ENCODE measurements at regions not wholly inside any gene's neighbourhood (a gene's known extent, or its start where the extent isn't known, plus 50 kb on each side); places are given as distances from the start of the nearest gene placed in this dataset.

- H2BK120ac ChIP-seq (ENCODE audit: low read depth, low read length): no peak overlapping the region
- H2BK5ac ChIP-seq (ENCODE audit: low read length): no peak overlapping the region
- H3K4me1 ChIP-seq (ENCODE audit: control insufficient read depth in 2 of 2, insufficient read depth in 1 of 2, low read depth in 1 of 2, low read length in 2 of 2): no peaks in the 10 kb centered on the region
- H3K18ac ChIP-seq (ENCODE audit: low read length): no peak overlapping the region
- no peak overlapping the region for H3K9ac ChIP-seq (ENCODE audit: low read depth, low read length, poor library complexity)
- no peak overlapping the region for H3K4ac ChIP-seq (ENCODE audit: low read length)
- H2AK5ac ChIP-seq (ENCODE audit: low read depth, low read length): no peak overlapping the region
- no CpG with 5 or more reads among the region's 2 CpGs for WGBS, 2 donors (ENCODE audit: extremely low coverage in 2 of 2, insufficient read length in 2 of 2, insufficient replicate concordance in 1 of 2)
- no peak overlapping the region for H2AFZ ChIP-seq (ENCODE audit: low read length)
- no peak overlapping the region for H3K14ac ChIP-seq (ENCODE audit: low read length)
- H3K27ac ChIP-seq (replicated peaks; ENCODE audit: low read length): no peak overlapping the region
- no peaks in the 10 kb centered on the region for H3K36me3 ChIP-seq (replicated peaks in 1 of 2; ENCODE audit: control insufficient read depth in 2 of 2, insufficient read depth in 2 of 2, low read length in 2 of 2)
- no peak overlapping the region for H2BK15ac ChIP-seq (ENCODE audit: low read length)
- no peak overlapping the region for H3K4me2 ChIP-seq (ENCODE audit: insufficient read depth, low read length, poor library complexity, severe bottlenecking)
- H4K8ac ChIP-seq (ENCODE audit: low read depth, low read length): no peak overlapping the region
- H4K91ac ChIP-seq (ENCODE audit: low read depth, low read length, poor library complexity): no peak overlapping the region
- H3K79me1 ChIP-seq (ENCODE audit: low read depth, low read length): no peaks in the 10 kb centered on the region
- H3K27me3 ChIP-seq (ENCODE audit: control insufficient read depth in 3 of 3, insufficient read depth in 3 of 3, low read depth in 1 of 3, low read length in 3 of 3): no peaks in the 10 kb centered on the region
- H3K23ac ChIP-seq (ENCODE audit: low read depth, low read length, poor library complexity): no peak overlapping the region
- H3K9me3 ChIP-seq (replicated peaks in 1 of 2; ENCODE audit: control insufficient read depth in 2 of 2, insufficient read depth in 1 of 2, low read depth in 1 of 2, low read length in 2 of 2): no peaks in the 10 kb centered on the region
- no peak overlapping the region for H3K4me3 ChIP-seq (ENCODE audit: low read length in 2 of 2)
- no peak overlapping the region for H2BK12ac ChIP-seq (ENCODE audit: low read length)
- DNase-seq (ENCODE audit: low spot score): no peak
These were observed 228.8 kb downstream of the NSUN3 start for GRCh38 chr3:94291686-94292085.

- no peak overlapping the region for H4K91ac ChIP-seq (ENCODE audit: low read depth, low read length, poor library complexity)
- no peak overlapping the region for H4K8ac ChIP-seq (ENCODE audit: low read depth, low read length)
- no peak overlapping the region for H2BK5ac ChIP-seq (ENCODE audit: low read length)
- H2AK5ac ChIP-seq (ENCODE audit: low read depth, low read length): no peak overlapping the region
- no peaks in the 10 kb centered on the region for H3K4me1 ChIP-seq (ENCODE audit: control insufficient read depth in 2 of 2, insufficient read depth in 1 of 2, low read depth in 1 of 2, low read length in 2 of 2)
- H2BK120ac ChIP-seq (ENCODE audit: low read depth, low read length): no peak overlapping the region
- no peak overlapping the region for H3K18ac ChIP-seq (ENCODE audit: low read length)
- no peak overlapping the region for H2BK15ac ChIP-seq (ENCODE audit: low read length)
- no peak overlapping the region for H3K9ac ChIP-seq (ENCODE audit: low read depth, low read length, poor library complexity)
- no peak overlapping the region for H3K4me2 ChIP-seq (ENCODE audit: insufficient read depth, low read length, poor library complexity, severe bottlenecking)
- H2BK12ac ChIP-seq (ENCODE audit: low read length): no peak overlapping the region
- no peaks in the 10 kb centered on the region for H3K79me1 ChIP-seq (ENCODE audit: low read depth, low read length)
- H3K9me3 ChIP-seq (replicated peaks in 1 of 2; ENCODE audit: control insufficient read depth in 2 of 2, insufficient read depth in 1 of 2, low read depth in 1 of 2, low read length in 2 of 2): no peaks in the 10 kb centered on the region
- no peak overlapping the region for H3K27ac ChIP-seq (replicated peaks; ENCODE audit: low read length)
- no peak overlapping the region for H3K14ac ChIP-seq (ENCODE audit: low read length)
- no peak overlapping the region for H3K4me3 ChIP-seq (ENCODE audit: low read length in 2 of 2)
- H3K27me3 ChIP-seq (ENCODE audit: control insufficient read depth in 3 of 3, insufficient read depth in 3 of 3, low read depth in 1 of 3, low read length in 3 of 3): no peaks in the 10 kb centered on the region
- DNase-seq (ENCODE audit: low spot score): no peak
- H2AFZ ChIP-seq (ENCODE audit: low read length): no peak overlapping the region
- no peaks in the 10 kb centered on the region for H3K36me3 ChIP-seq (replicated peaks in 1 of 2; ENCODE audit: control insufficient read depth in 2 of 2, insufficient read depth in 2 of 2, low read length in 2 of 2)
- H3K23ac ChIP-seq (ENCODE audit: low read depth, low read length, poor library complexity): no peak overlapping the region
- H3K4ac ChIP-seq (ENCODE audit: low read length): no peak overlapping the region
These were observed 229.3 kb downstream of the NSUN3 start for GRCh38 chr3:94292151-94292550.

- Histone ChIP-seq H4K8ac (ENCODE audit: low read depth, low read length) (no peak overlapping the region), H3K36me3 (replicated peaks in 1 of 2; ENCODE audit: control insufficient read depth in 2 of 2, insufficient read depth in 2 of 2, low read length in 2 of 2) (no peaks in the 10 kb centered on the region), H3K18ac (ENCODE audit: low read length) (no peak overlapping the region), H3K27me3 (ENCODE audit: control insufficient read depth in 3 of 3, insufficient read depth in 3 of 3, low read depth in 1 of 3, low read length in 3 of 3) (no peaks in the 10 kb centered on the region), H3K4ac (ENCODE audit: low read length) (no peak overlapping the region), H3K4me1 (ENCODE audit: control insufficient read depth in 2 of 2, insufficient read depth in 1 of 2, low read depth in 1 of 2, low read length in 2 of 2) (no peaks in the 10 kb centered on the region), H3K79me1 (ENCODE audit: low read depth, low read length) (no peaks in the 10 kb centered on the region), H3K27ac (replicated peaks; ENCODE audit: low read length) (no peak overlapping the region), H2AK5ac (ENCODE audit: low read depth, low read length) (no peak overlapping the region), H2BK12ac (ENCODE audit: low read length) (no peak overlapping the region), H3K9me3 (replicated peaks in 1 of 2; ENCODE audit: control insufficient read depth in 2 of 2, insufficient read depth in 1 of 2, low read depth in 1 of 2, low read length in 2 of 2) (no peaks in the 10 kb centered on the region), H2BK5ac (ENCODE audit: low read length) (no peak overlapping the region), H3K9ac (ENCODE audit: low read depth, low read length, poor library complexity) (no peak overlapping the region), H3K14ac (ENCODE audit: low read length) (no peak overlapping the region), H2BK15ac (ENCODE audit: low read length) (no peak overlapping the region), H3K4me3 (ENCODE audit: low read length in 2 of 2) (no peak overlapping the region), H2BK120ac (ENCODE audit: low read depth, low read length) (no peak overlapping the region), H2AFZ (ENCODE audit: low read length) (no peak overlapping the region), H4K91ac (ENCODE audit: low read depth, low read length, poor library complexity) (no peak overlapping the region), H3K23ac (ENCODE audit: low read depth, low read length, poor library complexity) (no peak overlapping the region), H3K4me2 (ENCODE audit: insufficient read depth, low read length, poor library complexity, severe bottlenecking) (no peak overlapping the region)
- DNase-seq (ENCODE audit: low spot score): no peak
These were observed 230.9 kb downstream of the NSUN3 start for GRCh38 chr3:94293793-94294195.

- Histone ChIP-seq H3K4ac (ENCODE audit: low read length) (no peak overlapping the region), H4K91ac (ENCODE audit: low read depth, low read length, poor library complexity) (no peak overlapping the region), H2BK5ac (ENCODE audit: low read length) (no peak overlapping the region), H3K4me2 (ENCODE audit: insufficient read depth, low read length, poor library complexity, severe bottlenecking) (no peak overlapping the region), H2BK120ac (ENCODE audit: low read depth, low read length) (no peak overlapping the region), H3K4me1 (ENCODE audit: control insufficient read depth in 2 of 2, insufficient read depth in 1 of 2, low read depth in 1 of 2, low read length in 2 of 2) (no peaks in the 10 kb centered on the region), H3K27ac (replicated peaks; ENCODE audit: low read length) (no peak overlapping the region), H2AK5ac (ENCODE audit: low read depth, low read length) (no peak overlapping the region), H3K9me3 (replicated peaks in 1 of 2; ENCODE audit: control insufficient read depth in 2 of 2, insufficient read depth in 1 of 2, low read depth in 1 of 2, low read length in 2 of 2) (no peaks in the 10 kb centered on the region), H2BK12ac (ENCODE audit: low read length) (no peak overlapping the region), H4K8ac (ENCODE audit: low read depth, low read length) (no peak overlapping the region), H2BK15ac (ENCODE audit: low read length) (no peak overlapping the region), H3K14ac (ENCODE audit: low read length) (no peak overlapping the region), H3K27me3 (ENCODE audit: control insufficient read depth in 3 of 3, insufficient read depth in 3 of 3, low read depth in 1 of 3, low read length in 3 of 3) (no peaks in the 10 kb centered on the region), H3K4me3 (ENCODE audit: low read length in 2 of 2) (no peak overlapping the region), H3K23ac (ENCODE audit: low read depth, low read length, poor library complexity) (no peak overlapping the region), H2AFZ (ENCODE audit: low read length) (no peak overlapping the region), H3K9ac (ENCODE audit: low read depth, low read length, poor library complexity) (no peak overlapping the region), H3K18ac (ENCODE audit: low read length) (no peak overlapping the region), H3K79me1 (ENCODE audit: low read depth, low read length) (no peaks in the 10 kb centered on the region), H3K36me3 (replicated peaks in 1 of 2; ENCODE audit: control insufficient read depth in 2 of 2, insufficient read depth in 2 of 2, low read length in 2 of 2) (no peaks in the 10 kb centered on the region)
- DNase-seq (ENCODE audit: low spot score): no peak
- WGBS, 2 donors (ENCODE audit: extremely low coverage in 2 of 2, insufficient read length in 2 of 2, insufficient replicate concordance in 1 of 2): no CpG with 5 or more reads among the region's 1 CpG
These were observed 231.9 kb downstream of the NSUN3 start for GRCh38 chr3:94294806-94295205.

Measured in neuronal stem cell (in vitro differentiated cells).